Stimulated activated CD8-positive, alpha-beta memory T cell treated with anti-CD3 and anti-CD28 coated beads, Interleukin-15, amount 100 ng/mL, for 24 hours (primary cell): ENCODE measurements at regions not wholly inside any gene's neighbourhood (a gene's known extent, or its start where the extent isn't known, plus 50 kb on each side); places are given as distances from the start of the nearest gene placed in this dataset.
"Not testable (repeated sequence)": the region's sequence is repeated elsewhere in the genome, so short reads cannot be mapped to it uniquely, and the experiment has no call there.

ENCODE experiments used
- DNase-seq: peaks from one replicate; pipeline ENCODE4 v3.0.0-alpha.2; 2020; ENCODE audit warnings: low read depth

DNA sequence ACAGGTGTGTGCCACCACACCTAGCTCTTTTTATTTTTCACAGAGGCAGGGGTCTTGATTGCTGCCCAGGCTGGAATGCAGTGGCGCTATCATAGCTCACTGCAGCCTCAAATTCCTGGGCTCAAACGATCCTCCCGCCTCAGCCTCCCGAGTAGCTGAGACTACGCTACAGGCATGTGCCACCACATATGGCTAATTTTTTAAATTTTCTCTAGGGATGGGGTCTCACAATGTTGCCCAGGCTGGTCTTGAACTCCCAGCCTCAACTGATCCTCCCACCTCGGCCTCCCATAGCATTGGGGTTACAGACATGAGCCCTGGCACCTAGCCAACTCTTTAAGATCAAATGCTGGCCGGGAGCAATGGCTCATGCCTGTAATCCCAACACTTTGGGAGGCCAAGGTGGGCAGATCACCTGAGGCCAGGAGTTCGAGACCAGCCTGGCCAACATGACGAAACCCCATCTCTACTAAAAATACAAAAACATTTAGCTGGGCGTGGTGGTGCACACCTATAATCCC, 50.6 kb upstream of the MYL10 start:
- not testable (repeated sequence) for DNase-seq

GRCh38 chr7:101680406-101681145, 51.5 kb upstream of the MYL10 start:
- no peak for DNase-seq

DNA sequence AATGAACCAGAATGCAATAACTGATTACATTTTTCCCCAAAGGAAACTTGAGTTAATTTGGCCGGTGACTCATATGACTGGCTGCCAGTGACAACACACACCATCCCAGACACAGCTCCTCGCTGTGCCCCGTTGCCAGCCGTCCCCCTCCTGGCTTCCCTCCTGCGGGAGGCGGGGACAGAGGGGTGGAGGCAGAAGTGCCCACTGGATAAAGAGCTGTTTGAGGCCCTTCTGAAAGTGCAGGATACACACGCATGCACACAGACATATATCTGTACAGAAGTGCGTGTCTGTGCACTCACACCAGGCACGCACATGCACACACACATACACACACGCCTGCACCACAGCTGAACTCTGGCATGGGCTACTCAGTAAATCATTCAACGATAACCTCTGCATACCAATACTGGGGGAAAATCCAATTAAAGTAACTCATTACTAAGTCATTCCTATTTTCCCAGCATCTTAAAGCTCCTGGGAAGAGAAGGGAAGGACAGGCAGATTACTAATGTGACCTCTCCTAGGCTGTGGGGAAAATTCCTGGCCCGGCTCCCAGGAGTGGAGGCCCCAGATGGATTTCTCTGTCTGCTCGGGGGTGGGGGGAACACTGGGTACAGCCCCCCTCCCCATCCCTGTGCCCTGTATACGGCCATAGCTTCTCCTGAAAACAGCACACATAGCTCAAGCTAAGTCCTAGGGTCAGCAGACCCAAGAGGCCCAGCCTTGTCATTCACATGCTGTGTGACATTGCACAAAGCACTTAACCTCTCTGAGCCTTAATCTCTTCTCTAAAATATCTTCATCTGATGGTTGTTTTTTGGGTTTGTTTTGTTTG, 52.3 kb upstream of the MYL10 start:
- DNase-seq = no peak

DNA sequence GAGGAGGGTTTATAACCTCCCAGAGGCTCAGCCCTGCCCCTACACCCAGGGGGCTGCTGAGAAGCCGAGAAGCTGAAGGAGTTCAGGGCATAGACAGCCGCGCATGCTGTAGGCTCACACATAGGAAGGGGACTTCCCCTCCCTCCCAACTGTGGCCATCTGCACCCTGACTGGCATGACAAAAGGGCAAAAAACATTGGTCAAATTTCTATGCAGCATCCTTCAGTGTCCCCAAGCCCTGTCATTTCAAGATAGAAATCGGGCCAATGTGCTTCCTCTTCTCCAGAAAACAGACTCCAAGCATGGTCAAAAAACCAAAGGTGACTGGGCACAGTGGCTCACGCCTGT, 55.9 kb upstream of the MYL10 start:
- DNase-seq = no peak

- no peak for DNase-seq
Measured at GRCh38 chr7:101686030-101686429, 56.9 kb upstream of the MYL10 start.

DNA sequence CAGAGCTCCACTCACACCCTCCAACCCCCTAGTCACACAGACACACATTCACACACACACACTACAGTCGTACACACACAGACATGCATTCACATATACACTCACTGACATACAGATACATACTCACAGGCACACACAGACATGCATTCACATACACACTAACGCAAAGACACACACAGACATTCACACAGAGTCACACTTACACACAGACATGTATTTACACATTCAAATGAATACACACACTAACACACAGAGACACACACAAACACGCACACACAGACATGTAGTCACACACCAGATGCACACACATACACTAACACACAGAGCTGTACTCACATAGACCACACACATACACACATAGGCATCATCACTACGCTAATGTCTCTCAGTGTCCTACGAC, 58.0 kb upstream of the MYL10 start:
- no peak for DNase-seq

DNA sequence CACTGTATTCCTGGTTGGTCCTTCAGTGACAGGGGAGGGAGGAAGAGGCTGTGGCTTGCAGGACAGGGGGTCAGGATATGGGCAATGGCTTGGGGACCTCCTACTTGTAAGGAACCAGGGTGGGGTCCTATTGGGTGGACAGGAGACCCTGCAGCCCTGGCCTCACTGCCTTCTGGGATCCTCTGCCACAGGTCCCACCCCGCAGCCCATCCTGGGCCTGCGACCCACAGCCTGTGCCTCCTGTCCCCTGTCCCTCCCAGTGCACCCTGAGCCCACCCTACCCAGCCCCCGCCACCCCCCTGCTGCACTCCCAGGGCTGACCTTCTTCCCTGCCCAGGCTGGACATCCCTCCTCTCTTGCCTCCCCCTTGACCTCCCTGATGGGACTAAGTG, 58.7 kb upstream of the MYL10 start:
- no peak for DNase-seq

DNA sequence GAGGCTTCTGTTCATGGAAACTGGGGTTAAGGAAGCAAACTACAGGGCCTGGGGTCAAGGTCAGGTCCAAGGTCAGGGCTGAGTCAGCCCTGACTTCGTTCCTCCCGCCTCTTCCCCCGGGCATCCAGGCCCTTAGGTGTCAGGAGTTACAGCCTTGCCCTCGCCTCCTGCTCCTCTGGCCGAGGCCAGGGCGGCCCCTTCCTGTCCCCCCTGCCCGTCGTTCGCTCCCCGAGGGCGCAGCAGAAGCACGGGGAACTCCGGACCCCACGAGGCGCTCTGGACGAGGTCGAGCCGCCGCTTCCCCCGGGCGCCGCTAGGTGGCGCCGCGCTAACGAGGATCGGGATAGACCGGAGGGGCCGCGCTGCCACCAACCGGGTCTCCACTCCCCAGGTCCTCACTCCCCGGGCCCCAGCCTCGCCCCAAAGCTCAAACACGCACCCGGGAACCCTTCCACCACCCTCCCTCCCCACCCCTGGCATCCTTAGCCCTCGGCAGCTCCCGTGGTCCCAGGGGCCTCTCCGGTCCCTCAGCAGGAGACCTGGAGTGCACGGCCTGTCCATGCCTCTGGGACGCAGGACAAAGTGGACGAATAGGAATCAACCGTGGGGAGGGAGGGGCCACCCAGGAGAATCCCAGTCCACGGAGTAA, 59.2 kb upstream of the MYL10 start:
- peak; percentile 91 for DNase-seq

DNA sequence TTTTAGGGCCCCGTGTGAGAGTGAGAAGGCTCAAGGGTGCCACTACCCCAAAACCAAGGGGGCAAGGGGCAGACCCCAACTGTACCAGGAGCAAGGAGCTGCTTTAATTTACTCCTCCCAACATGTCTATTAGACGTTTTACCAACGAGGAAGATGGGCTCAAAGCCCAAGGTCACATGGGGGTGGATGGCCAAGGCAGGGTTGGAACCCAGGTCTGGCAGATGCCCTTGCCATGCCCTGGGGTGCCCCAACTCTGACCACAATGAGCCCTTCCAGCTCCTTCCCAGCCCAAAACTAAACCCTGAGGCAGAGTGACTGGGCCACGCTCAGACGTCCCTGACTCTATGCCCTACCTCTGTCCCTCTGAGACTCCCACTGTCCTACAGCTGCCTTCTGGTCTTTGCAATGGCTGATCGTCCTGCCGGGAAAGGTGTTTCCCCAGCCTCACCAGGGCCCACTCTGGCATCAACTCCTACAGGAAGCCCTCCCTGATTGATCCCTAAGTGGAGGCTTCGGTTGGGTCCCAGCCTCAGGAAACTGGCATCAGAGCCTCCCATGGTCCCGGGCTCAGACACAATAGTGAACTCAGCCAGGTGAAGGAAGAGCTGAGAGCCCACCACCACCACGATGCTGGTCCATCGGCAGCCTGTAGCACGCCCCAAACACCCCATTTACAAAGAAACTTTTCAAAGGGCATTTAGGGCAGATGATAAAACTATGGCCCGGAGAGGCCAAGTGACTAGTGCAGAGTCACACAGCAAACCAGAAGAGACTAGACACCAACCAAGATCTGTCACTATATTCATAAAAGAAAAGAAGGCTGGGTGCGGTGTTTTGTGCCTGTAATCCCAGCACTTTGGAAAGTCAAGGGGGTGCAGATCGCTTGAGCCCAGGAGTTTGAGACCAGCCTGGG, 60.2 kb upstream of the MYL10 start:
- no peak for DNase-seq

DNA sequence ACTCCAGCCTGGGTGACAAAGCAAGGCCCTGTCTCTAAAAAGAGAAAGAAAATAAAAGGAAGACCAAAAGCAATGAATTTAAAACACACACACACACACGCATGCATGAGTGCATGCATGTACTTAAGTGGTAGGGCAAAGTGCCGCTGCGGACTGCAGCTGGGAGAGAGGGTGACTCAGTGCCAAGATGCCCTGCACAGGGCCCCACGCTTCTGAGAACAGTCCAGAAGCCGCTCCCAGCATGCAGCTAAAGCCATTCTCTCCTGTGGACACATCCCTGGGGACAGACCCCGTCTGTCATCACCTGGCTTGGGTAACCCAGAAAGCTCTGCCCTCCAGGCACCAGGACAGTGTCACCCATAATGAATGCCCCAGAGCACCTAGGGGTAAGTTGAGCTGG, 61.0 kb upstream of the MYL10 start:
- no peak for DNase-seq

GRCh38 chr7:101691822-101692384, 62.8 kb upstream of the MYL10 start:
- no peak for DNase-seq

- DNase-seq = no peak
Measured at GRCh38 chr7:101693498-101694091, 64.5 kb upstream of the MYL10 start.

DNA sequence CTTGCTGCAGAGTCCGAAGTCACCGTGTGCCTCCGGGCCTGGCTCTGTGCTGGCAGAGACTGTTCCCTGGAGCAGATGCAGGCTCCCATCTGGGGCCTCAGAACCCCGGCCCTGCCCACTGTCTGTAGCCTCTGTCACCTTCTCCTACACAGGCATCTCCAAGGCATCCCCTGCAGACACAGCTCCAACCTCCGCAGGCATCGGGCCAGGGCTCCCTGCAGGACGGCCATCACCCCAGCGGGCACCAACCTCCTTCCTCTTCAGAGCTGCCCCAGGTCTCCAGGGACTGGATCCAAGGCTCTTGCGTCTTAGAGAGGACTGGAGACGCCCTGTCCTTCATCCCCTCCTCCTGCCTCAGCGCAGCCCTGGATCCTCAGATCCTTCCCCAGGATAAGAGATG, 69.9 kb upstream of the MYL10 start:
- no peak for DNase-seq

DNA sequence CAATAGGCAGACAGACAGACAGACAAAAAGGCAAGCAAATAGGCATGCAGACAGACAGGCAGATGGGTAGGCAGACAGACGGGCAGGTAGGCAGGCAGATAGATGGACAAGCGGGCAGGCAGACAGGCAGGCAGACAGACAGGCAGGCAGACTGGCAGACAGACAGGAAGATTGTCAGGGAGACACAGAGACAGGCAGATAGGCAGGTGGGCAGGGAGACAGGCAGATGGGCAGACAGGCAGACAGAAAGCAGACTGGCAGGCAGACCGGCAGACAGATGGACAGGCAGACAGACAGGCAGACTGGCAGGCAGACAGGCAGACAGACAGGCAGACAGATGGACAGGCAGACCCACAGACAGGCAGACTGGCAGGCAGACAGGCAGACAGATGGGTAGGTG, 70.3 kb upstream of the MYL10 start:
- DNase-seq = no peak

DNA sequence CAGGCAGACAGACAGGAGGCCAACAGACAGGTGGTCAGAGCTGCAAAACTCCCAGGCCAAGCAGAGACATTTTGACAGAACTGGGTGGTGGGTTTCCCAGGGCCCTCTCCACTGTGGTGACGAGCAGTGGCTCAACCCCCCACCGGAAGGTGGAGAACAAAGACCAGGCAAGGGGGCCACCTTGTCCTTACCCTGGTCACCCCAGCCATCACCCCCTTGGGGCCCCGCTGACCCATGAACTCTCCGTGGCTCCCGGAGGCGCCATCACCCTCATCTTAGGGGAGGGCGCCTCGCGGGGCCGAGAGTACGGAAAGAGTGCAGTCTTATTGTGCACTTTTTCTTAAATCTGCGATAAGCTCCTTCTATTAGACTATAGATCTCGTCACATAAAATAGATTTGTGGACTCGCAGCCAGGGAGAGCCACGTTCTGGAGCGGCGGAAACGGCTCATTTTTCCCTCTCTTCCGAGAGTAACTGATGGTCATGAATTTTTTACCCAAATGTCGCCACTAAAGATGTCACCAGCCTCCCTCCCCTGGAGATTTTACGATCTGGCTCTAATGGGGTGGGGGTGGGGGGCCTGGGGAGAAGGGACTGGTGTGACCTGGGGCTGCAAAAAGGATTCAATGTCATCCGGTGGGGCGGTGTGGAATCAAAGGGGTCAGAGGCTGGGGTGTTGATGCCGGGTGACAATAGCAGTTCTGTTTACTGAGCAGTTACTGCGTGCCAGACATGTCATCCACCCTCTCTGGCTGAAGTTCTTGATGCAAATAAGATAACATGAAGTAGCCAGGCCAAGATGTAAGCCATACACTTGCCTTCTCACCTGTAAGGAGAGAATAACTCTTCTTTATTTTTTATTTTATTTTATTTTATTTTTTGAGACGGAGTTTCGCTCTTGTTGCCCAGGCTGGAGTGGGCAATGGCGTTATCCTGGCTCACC, 71.1 kb upstream of the MYL10 start:
- DNase-seq = no peak

- DNase-seq = no peak
Measured at GRCh38 chr7:101701153-101701794, 72.2 kb upstream of the MYL10 start.

DNA sequence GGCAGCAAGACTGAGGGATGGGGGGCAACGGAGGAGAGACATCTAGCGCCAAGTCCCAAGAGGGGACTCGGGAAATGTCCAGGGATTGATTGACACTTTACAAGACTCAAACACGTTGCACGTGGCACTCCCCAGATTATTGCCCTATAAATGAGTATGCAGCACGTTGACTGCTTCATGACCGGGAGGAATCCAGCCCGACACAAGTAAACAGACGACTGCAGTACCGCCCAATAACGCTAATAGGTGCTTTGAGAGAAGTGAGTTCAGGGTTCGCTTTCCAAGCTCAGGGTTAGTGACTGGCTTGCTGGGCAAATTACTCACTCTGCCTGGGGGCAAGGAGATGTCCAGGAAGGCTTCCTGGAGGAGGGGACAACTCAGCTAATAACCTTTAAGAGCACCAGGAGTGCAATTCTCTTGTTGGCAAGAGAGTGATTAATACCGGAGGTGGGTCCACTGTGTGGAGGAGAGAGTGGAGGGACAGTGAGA, 73.3 kb upstream of the MYL10 start:
- DNase-seq = no peak

DNA sequence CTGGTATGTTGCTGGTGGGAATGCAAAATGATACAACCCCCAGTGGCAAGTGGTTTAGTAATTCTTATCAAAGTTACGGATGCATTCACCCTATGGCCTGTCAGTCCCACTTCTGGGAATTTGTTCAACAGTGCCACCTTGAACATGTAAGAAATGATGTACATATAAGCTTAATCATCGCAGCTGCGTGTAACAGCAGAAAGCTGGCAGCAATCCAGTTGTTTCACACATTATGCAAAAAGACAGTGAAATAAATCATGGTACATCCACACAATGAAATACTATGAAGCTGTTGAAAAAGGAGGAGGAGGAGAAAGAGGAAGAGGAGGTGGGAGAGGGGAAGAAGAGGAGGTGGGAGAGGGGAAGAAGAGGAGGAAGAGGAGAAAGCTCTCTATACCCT, 76.2 kb upstream of the MYL10 start:
- DNase-seq = no peak

GRCh38 chr7:101707587-101707986, 78.5 kb upstream of the MYL10 start:
- no peak for DNase-seq
